ENCODE measurements at regions not wholly inside any gene's neighbourhood (a gene's known extent, or its start where the extent isn't known, plus 50 kb on each side); places are given as distances from the start of the nearest gene placed in this dataset.

DNA sequence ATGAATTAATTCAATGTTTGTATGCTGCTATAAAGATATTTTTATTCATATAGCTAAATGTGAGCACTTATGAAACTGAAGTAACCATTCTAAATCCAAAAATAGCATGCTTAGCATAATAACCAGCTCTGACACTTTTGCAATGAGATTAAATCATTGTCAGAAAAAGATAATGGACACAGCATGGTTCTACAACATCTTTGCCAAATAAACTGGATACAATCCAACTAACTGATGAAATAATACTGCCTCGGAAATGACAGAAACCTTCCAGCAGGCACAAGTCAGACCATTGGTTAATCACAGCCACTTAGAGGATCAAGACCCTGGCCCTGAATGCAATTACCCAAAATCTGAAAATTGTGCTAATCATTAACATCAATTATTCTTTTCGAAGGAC is 592.7 kb upstream of the ADGRL4 start:
- DNase-seq (ENCODE audit: low read depth): no peak

DNA sequence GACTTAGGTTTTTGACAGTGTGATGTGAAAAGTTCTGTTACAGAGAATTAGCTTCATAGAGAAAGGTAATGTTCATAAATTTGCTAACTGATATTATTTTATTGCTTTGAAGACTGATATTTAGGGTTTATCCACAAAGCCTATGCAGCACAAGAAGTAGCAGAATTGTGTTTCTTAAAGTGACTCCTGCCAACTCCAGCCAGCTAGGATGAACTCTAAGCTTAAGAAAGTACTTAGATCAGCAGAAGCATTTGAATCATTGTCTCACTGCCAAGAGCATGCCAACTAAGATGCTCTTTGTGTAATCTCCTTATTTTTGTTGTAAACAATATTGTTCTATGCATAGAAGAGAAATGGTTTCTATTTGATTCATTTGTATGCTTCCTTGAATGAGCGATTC is 589.4 kb upstream of the ADGRL4 start:
- no peak for DNase-seq (ENCODE audit: low read depth)

- DNase-seq (ENCODE audit: low read depth): no peak
Observed at GRCh38 chr1:79594121-79594698, 587.7 kb upstream of the ADGRL4 start.

- DNase-seq (ENCODE audit: low read depth): no peak
Observed at GRCh38 chr1:79592707-79593106, 586.2 kb upstream of the ADGRL4 start.

DNA sequence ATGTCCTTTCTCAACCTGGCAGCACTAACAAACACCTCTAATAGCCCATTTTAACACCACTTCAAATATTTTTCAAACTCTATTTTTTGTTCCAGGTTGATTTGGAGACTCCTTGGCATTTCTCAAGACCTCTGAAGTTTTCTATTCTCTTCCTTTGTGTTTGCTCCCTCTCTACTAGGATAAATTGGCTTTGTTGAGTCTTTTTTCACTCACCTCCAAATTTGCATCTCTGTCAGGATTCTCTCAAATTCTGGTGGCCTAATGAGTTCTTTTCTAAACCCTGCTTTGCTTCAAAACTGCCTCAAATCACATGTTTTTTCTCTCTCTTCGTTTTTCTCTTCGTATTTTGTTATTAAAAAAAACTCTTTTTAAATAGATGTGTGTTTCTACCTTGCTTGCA is 582.2 kb upstream of the ADGRL4 start:
- DNase-seq (ENCODE audit: low read depth): no peak

GRCh38 chr1:79587229-79587628 is 580.7 kb upstream of the ADGRL4 start:
- no peak for DNase-seq (ENCODE audit: low read depth)

GRCh38 chr1:79585801-79586200 is 579.3 kb upstream of the ADGRL4 start:
- no peak for DNase-seq (ENCODE audit: low read depth)

- no peak for DNase-seq (ENCODE audit: low read depth)
Observed at GRCh38 chr1:79575424-79575823, 568.9 kb upstream of the ADGRL4 start.

DNA sequence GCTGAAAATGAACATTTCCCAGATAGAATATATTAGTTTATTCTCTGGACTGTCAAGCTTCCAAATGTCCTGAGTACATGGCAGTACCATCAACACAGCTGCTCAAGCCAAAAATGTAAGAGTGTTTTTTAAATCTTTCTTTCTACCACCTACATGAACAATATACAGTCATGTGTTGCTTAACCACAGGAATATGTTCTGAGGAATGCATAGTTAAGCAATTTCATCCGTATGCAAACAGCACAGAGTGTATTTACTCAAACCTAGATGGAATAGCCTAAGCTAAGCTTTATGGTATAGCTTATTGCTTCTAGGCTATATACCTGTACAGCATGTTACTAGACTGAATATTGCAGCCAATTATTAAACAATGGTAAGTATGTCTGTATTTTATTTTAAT is 561.9 kb upstream of the ADGRL4 start:
- DNase-seq (ENCODE audit: low read depth): no peak

- DNase-seq (ENCODE audit: low read depth): no peak
Observed at GRCh38 chr1:79561521-79561978, 555.0 kb upstream of the ADGRL4 start.

DNA sequence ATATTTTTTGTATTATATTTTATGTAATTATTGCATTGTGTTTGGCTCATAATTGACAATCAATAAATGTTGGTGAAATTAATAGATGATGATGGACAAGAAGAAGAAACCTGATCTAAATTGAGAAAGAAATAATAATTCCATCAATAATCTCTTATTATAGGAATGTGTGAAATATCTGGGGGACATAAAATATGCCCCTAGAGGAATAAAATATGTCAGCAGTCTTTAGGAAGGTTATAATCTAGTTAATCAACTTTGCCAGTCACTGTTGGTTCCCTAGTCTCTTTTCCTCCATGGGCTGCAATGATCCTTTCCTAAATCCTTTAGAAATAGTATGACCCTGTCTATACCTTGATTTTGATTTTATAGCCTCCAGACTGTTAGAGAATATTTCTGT is 549.7 kb upstream of the ADGRL4 start:
- DNase-seq (ENCODE audit: low read depth): no peak

GRCh38 chr1:79554688-79555087 is 548.2 kb upstream of the ADGRL4 start:
- peak; percentile 2 for DNase-seq (ENCODE audit: low read depth)

DNA sequence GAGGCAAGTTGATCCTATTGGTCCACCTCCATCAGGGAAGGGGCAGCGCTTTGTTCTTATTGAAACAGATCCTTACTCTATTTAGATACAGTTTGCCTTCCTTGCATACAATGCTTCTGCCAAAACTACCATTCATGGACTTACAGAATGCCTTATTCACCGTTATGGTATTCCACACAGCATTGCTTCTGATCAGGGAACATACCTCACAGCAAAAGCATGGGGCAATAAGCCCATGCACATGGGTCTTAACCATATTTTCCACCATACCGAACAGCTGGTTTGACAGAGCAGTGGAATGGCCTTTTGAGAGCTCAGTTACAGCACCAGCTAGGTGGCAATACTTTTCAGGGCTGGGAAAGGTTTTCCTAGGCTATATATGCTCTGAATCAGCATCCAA is 544.8 kb upstream of the ADGRL4 start:
- DNase-seq (ENCODE audit: low read depth): no peak

GRCh38 chr1:79550402-79550801 is 543.9 kb upstream of the ADGRL4 start:
- no peak for DNase-seq (ENCODE audit: low read depth)

DNA sequence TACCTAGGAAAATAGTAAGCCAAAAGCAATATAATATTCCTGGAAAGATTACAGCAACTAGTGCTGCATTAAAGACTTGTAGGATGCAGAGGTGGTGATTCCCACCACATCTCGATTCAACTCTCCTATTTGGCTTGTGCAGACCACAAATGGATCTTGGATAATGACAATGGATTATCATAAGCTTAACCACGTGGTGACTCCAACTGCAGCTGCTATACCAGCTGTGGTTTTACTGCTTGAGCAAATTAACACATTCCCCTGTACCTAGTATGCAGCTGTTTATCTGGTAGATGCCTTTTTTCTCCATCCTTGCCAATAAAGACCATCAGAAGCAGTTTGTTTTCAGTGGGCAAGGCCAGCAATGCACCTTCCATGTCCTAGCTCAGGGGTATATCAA is 542.7 kb upstream of the ADGRL4 start:
- no peak for DNase-seq (ENCODE audit: low read depth)

- no peak for DNase-seq (ENCODE audit: low read depth)
Observed at GRCh38 chr1:79547514-79547913, 541.0 kb upstream of the ADGRL4 start.

DNA sequence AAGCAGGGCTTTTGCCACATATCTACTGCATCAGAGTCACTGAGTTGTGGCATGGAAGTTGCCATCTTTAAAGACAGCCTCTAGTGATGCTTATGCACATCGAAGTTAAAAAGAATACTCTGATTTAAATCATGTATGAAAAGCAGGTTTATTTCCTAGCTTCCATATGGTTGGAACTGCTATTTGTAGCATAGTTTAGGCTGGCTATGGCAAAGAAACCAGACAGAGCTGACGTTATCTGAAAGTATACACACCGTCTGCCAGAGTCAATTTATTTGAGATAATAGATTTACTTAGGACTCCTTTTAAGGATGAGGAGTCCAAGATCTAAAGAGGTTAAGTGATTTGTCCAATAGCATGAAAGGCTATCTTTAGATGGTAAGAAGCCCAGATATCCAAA is 536.9 kb upstream of the ADGRL4 start:
- no peak for DNase-seq (ENCODE audit: low read depth)

GRCh38 chr1:79539001-79539400 is 532.5 kb upstream of the ADGRL4 start:
- DNase-seq (ENCODE audit: low read depth): no peak

- DNase-seq (ENCODE audit: low read depth): no peak
Observed at GRCh38 chr1:79532555-79532954, 526.0 kb upstream of the ADGRL4 start.

GRCh38 chr1:79531790-79532189 is 525.3 kb upstream of the ADGRL4 start:
- DNase-seq (ENCODE audit: low read depth): no peak

- DNase-seq (ENCODE audit: low read depth): no peak
Observed at GRCh38 chr1:79530476-79530875, 523.9 kb upstream of the ADGRL4 start.

DNA sequence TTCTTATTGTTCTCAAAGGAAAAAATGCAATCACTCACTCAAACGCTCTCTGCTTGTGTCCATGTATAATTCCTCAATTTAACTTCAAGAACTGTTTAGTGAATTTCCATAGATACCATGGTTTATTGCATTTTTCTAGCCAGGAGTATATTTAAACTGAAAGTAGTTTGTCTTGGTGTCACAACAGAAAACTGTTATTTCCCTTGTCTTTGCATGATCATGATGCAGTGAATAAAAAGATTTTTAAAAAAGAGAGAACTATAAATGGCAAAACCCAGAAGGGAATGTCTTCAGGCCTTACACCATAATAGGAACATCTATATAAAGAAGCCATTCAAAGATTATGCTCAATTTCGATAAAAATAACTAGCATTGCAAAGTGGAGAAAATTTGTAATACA is 523.5 kb upstream of the ADGRL4 start:
- no peak for DNase-seq (ENCODE audit: low read depth)

GRCh38 chr1:79524126-79524525 is 517.6 kb upstream of the ADGRL4 start:
- no peak for DNase-seq (ENCODE audit: low read depth)

- no peak for DNase-seq (ENCODE audit: low read depth)
Observed at GRCh38 chr1:79519084-79519760, 512.7 kb upstream of the ADGRL4 start.

All from stromal cell of bone marrow (primary cell).